HG02943 (cell line): ENCODE measurements at regions not wholly inside any gene's neighbourhood (a gene's known extent, or its start where the extent isn't known, plus 50 kb on each side); places are given as distances from the start of the nearest gene placed in this dataset.
"Not testable (repeated sequence)": the region's sequence is repeated elsewhere in the genome, so short reads cannot be mapped to it uniquely, and the experiment has no call there.

ENCODE experiments used
- ATAC-seq: cut with Tn5 transposase; IDR thresholded peaks from one replicate; pipeline ENCODE4 v1.9.1; 2021; ENCODE audit warnings: mild to moderate bottlenecking, low read depth, moderate library complexity; ENCODE audit not compliant: unreplicated experiment

- no peak for ATAC-seq
These were observed 399.0 kb upstream of the PCDH15 start for GRCh38 chr10:55200020-55200419.

GRCh38 chr10:55191236-55191860 is 390.3 kb upstream of the PCDH15 start:
- ATAC-seq = no peak

- no peak for ATAC-seq
These were observed 383.0 kb upstream of the PCDH15 start for GRCh38 chr10:55183993-55184392.

GRCh38 chr10:55180357-55180756 is 379.3 kb upstream of the PCDH15 start:
- no peak for ATAC-seq

GRCh38 chr10:55174419-55174818 is 373.4 kb upstream of the PCDH15 start:
- ATAC-seq = no peak

- ATAC-seq = no peak
These were observed 368.5 kb upstream of the PCDH15 start for GRCh38 chr10:55169493-55169892.

- ATAC-seq = no peak
These were observed 367.3 kb upstream of the PCDH15 start for GRCh38 chr10:55168343-55168742.

- ATAC-seq = no peak
These were observed 362.5 kb upstream of the PCDH15 start for GRCh38 chr10:55163388-55163979.

GRCh38 chr10:55162321-55162720 is 361.3 kb upstream of the PCDH15 start:
- ATAC-seq = not testable (repeated sequence)

- no peak for ATAC-seq
These were observed 359.7 kb upstream of the PCDH15 start for GRCh38 chr10:55160655-55161283.

GRCh38 chr10:55158633-55159032 is 357.6 kb upstream of the PCDH15 start:
- no peak for ATAC-seq

GRCh38 chr10:55146032-55146431 is 345.0 kb upstream of the PCDH15 start:
- ATAC-seq = no peak

GRCh38 chr10:55144001-55144400 is 343.0 kb upstream of the PCDH15 start:
- no peak for ATAC-seq

GRCh38 chr10:55141892-55142291 is 340.9 kb upstream of the PCDH15 start:
- ATAC-seq = no peak

- no peak for ATAC-seq
These were observed 336.0 kb upstream of the PCDH15 start for GRCh38 chr10:55137063-55137462.

GRCh38 chr10:55104738-55105137 is 303.7 kb upstream of the PCDH15 start:
- ATAC-seq = no peak

- no peak for ATAC-seq
These were observed 297.4 kb upstream of the PCDH15 start for GRCh38 chr10:55098452-55098851.

GRCh38 chr10:55091691-55092328 is 290.8 kb upstream of the PCDH15 start:
- no peak for ATAC-seq

GRCh38 chr10:55078121-55078520 is 277.1 kb upstream of the PCDH15 start:
- no peak for ATAC-seq

GRCh38 chr10:55065185-55065584 is 264.2 kb upstream of the PCDH15 start:
- no peak for ATAC-seq

GRCh38 chr10:55063811-55064210 is 262.8 kb upstream of the PCDH15 start:
- ATAC-seq = no peak

GRCh38 chr10:55062349-55062748 is 261.3 kb upstream of the PCDH15 start:
- no peak for ATAC-seq
